ENCODE measurements at regions not wholly inside any gene's neighbourhood (a gene's known extent, or its start where the extent isn't known, plus 50 kb on each side); places are given as distances from the start of the nearest gene placed in this dataset.

- intact Hi-C loops (cut with DNase I; ENCODE audit: low total_unique reads): no loop called here
- WGBS, 2 donors: 80 to 93% methylated on average over 1 of the region's 1 CpG
Measured at GRCh38 chr4:138076561-138076960, 165.6 kb downstream of the SLC7A11 start.

GRCh38 chr4:138070816-138071215, 171.3 kb downstream of the SLC7A11 start:
- no peaks in the 10 kb centered on the region for H3K27me3 ChIP-seq
- intact Hi-C loops (cut with DNase I; ENCODE audit: low total_unique reads): no loop called here
- no peak for DNase-seq
- no peaks in the 10 kb centered on the region for H3K9me3 ChIP-seq
- H3K4me3 ChIP-seq: no peak overlapping the region
- H3K4me1 ChIP-seq: no peaks in the 10 kb centered on the region
- TF ChIP-seq POLR2A (IDR thresholded peaks at IDR 0.05) (no peak), CTCF (IDR thresholded peaks at IDR 0.05) (no peak)
- 73 to 93% methylated on average over 2 of the region's 2 CpGs for WGBS, 2 donors
- no peaks in the 10 kb centered on the region for H3K36me3 ChIP-seq (ENCODE audit: low read depth, missing control alignments)
- no peak overlapping the region for H3K27ac ChIP-seq

More at GRCh38 chr4:138076561-138076960, 165.6 kb downstream of the SLC7A11 start:
- H3K9me3 ChIP-seq: no peaks in the 10 kb centered on the region
- no peak for TF ChIP-seq POLR2A (IDR thresholded peaks at IDR 0.05)
- no peak for TF ChIP-seq CTCF (IDR thresholded peaks at IDR 0.05)
- H3K27me3 ChIP-seq: no peaks in the 10 kb centered on the region
- H3K36me3 ChIP-seq (ENCODE audit: low read depth, missing control alignments): no peaks in the 10 kb centered on the region
- no peak overlapping the region for H3K4me3 ChIP-seq
- no peak for DNase-seq
- H3K4me1 ChIP-seq: no peaks in the 10 kb centered on the region
- no peak overlapping the region for H3K27ac ChIP-seq

- no peaks in the 10 kb centered on the region for H3K27me3 ChIP-seq
- no peaks in the 10 kb centered on the region for H3K4me1 ChIP-seq
- no peaks in the 10 kb centered on the region for H3K9me3 ChIP-seq
- H3K4me3 ChIP-seq: no peak overlapping the region
- WGBS, 2 donors: 94 to 100% methylated on average over 1 to 3 of the region's 3 CpGs
- no peak for DNase-seq
- intact Hi-C loops (cut with DNase I; ENCODE audit: low total_unique reads): no loop called here
- no peaks in the 10 kb centered on the region for H3K36me3 ChIP-seq (ENCODE audit: low read depth, missing control alignments)
- TF ChIP-seq CTCF (IDR thresholded peaks at IDR 0.05) (no peak), POLR2A (IDR thresholded peaks at IDR 0.05) (no peak)
- no peak overlapping the region for H3K27ac ChIP-seq
Measured at GRCh38 chr4:138063581-138063980, 178.6 kb downstream of the SLC7A11 start.

- intact Hi-C loops (cut with DNase I; ENCODE audit: low total_unique reads): no loop called here
- no peak for TF ChIP-seq POLR2A (IDR thresholded peaks at IDR 0.05)
- TF ChIP-seq CTCF (IDR thresholded peaks at IDR 0.05): no peak
- Histone ChIP-seq H3K27ac (no peak overlapping the region), H3K4me1 (no peaks in the 10 kb centered on the region), H3K4me3 (no peak overlapping the region), H3K9me3 (no peaks in the 10 kb centered on the region), H3K36me3 (ENCODE audit: low read depth, missing control alignments) (no peaks in the 10 kb centered on the region), H3K27me3 (no peaks in the 10 kb centered on the region)
- WGBS, 2 donors: 89 to 96% methylated on average over 2 of the region's 2 CpGs
- no peak for DNase-seq
Measured at GRCh38 chr4:138062929-138063328, 179.2 kb downstream of the SLC7A11 start.

- Histone ChIP-seq H3K4me1 (no peaks in the 10 kb centered on the region), H3K9me3 (no peaks in the 10 kb centered on the region), H3K27me3 (no peaks in the 10 kb centered on the region), H3K4me3 (no peak overlapping the region), H3K36me3 (ENCODE audit: low read depth, missing control alignments) (no peaks in the 10 kb centered on the region), H3K27ac (no peak overlapping the region)
- DNase-seq: no peak
- intact Hi-C loops (cut with DNase I; ENCODE audit: low total_unique reads): no loop called here
- TF ChIP-seq CTCF (IDR thresholded peaks at IDR 0.05) (no peak), POLR2A (IDR thresholded peaks at IDR 0.05) (no peak)
- 75 to 83% methylated on average over 2 of the region's 2 CpGs for WGBS, 2 donors
Measured at GRCh38 chr4:138056541-138056940, 185.6 kb downstream of the SLC7A11 start.

Measured in testis (tissue), 2 donors.